ENCODE measurements at regions not wholly inside any gene's neighbourhood (a gene's known extent, or its start where the extent isn't known, plus 50 kb on each side); places are given as distances from the start of the nearest gene placed in this dataset.
A peak's percentile ranks its signal among the peaks of the same experiment; 100 is the strongest.
"Not testable (repeated sequence)": the region's sequence is repeated elsewhere in the genome, so short reads cannot be mapped to it uniquely, and the experiment has no call there.

DNA sequence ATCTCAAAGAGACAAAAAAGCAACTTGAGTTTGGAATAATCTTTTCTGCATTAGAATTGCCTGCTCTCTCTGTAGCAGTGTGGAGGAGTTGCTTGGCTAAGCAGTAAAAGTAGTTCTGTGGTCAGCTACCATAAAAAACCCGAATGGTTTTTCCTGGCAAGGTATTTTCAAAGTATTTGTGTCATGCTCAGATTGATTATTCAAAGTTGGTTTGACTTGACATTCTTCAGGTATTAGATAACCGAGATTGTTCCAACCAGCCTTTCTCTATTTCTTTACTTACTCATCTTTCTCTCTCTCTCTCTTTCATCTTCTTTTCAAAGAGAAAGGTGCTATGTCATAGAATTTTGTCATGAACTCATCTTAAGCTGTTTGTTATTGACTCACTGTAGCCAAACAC lies 404.9 kb downstream of the CPS1 start:
- no peak for DNase-seq (ENCODE audit: low spot score)

DNA sequence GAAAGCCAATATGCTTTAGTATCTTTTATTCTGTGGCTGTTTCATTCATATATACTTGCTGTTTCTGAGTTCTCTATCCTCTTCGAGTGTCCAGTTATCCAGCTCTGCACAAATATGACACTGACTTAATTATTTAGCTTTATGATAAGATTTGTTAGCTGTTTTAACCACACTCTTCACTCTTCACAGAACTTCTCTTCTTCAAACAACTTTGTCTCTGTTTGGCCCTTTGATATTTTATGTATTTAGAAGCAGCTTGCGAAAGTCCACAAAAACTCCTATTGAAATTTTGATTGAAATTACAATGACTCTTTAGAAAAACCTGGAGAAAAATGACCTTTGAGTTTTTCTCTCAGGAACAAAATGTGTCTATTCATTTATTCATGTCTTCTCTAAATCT lies 407.0 kb downstream of the CPS1 start:
- DNase-seq (ENCODE audit: low spot score) = no peak

DNA sequence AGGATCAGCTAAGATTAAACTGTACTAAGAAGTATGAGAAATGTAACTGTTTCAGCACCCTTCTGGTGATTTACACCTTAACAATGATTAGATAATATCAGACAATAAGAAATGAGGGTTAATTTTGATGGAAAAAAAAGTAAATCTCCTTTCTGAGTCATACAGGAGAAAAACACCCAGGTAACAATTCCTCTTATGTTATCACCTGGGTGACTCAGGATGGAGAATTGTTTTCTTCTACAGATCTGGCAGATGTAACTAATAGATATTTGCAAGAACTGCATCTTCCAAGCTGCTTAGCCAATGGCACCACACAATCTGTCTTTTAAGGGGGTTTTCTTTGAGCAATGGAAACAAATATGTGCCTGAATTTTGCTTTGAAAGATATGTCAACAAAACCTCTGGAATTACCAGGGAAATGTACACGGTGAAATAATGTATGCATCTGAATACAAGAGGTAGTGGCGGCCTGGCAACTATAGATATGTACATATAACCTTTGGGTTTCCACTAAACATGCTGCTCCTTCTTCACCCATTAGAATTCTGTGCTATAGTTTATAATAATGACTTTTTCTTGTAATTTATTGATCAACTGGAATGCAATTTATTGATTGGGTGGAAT lies 407.9 kb downstream of the CPS1 start:
- no peak for DNase-seq (ENCODE audit: low spot score)

- no peak for DNase-seq (ENCODE audit: low spot score)
These were observed 409.1 kb downstream of the CPS1 start for GRCh38 chr2:210965472-210965871.

GRCh38 chr2:210966330-210966729 lies 409.9 kb downstream of the CPS1 start:
- no peak for DNase-seq (ENCODE audit: low spot score)

- no peak for DNase-seq (ENCODE audit: low spot score)
These were observed 415.0 kb downstream of the CPS1 start for GRCh38 chr2:210971431-210971830.

DNA sequence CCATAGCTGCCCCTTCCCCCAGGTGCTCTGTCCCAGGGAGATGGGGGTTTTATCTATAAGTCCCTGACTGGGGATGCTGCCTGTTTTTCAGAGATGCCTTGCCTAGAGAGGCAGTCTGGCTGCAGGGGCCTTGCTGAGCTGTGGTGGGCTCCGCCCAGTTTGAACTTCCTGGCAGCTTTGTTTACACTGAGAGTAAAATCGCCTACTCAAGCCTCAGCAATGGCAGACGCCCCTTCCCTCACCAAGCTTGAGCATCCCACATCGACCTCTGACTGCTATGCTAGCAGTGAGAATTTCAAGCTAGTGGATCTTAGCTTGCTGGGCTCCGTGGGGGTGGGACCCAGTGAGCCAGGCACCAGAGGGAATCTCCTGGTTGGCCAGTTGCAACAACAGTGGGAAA lies 430.4 kb downstream of the CPS1 start:
- not testable (repeated sequence) for DNase-seq (ENCODE audit: low spot score)

DNA sequence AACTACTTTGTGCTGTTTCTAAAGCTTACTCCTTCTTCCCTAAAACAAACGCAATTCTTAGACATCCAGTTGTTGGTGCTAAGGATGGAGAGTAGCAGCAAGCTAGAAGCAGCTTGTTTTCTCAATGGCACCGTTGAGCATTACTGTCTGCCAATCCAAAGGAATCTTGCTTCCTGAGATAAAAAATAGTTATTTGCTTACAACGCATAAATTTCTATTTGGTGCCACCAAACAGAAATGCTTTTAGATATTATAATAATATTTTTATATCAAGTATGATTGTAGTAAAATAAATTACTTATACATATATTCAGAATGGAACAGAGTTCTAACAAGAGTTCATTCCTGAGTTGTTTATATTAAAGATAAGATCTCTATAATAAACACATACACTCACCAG lies 434.7 kb downstream of the CPS1 start:
- DNase-seq (ENCODE audit: low spot score) = no peak

DNA sequence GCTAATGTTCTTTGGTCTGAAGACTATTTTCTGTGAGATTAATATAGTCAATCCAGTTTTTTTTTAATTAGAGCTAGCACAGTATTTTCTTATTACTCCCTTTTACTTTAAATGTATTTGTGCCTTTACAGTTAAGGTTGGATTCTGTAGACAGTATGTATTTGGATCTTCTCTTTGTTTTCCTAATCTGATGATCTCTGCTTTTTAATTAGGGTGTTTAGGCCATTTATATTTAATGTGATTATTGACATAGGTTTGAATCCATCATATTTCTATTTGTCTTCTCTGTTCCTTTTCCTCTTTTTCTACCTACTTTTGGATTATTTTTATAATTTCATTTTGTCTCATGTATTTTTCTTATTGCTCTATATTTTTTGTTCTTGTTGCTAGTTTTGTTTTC lies 437.7 kb downstream of the CPS1 start:
- no peak for DNase-seq (ENCODE audit: low spot score)

- DNase-seq (ENCODE audit: low spot score) = no peak
These were observed 441.0 kb downstream of the CPS1 start for GRCh38 chr2:210997373-210997772.

GRCh38 chr2:210998334-210998733 lies 441.9 kb downstream of the CPS1 start:
- DNase-seq (ENCODE audit: low spot score) = no peak

GRCh38 chr2:211014376-211014775 lies 458.0 kb downstream of the CPS1 start:
- no peak for DNase-seq (ENCODE audit: low spot score)

DNA sequence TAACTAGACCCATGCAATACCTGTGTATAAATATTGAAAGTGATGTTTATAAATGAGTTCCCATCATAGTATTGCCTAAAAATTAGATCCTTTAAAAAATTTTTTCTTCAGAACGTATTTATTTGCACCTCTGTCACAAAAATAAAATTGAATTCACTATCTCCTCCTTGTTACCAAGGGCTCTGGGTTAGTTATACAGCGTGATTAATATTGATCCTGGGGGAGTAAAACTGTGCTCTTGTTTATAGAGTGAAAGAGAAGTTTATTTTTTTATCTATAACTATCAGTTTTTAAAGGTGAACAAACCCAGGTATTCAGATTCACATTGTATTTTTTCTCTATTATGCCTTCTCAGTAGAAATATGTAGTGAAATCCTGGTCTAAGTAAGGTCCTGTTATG lies 458.5 kb downstream of the CPS1 start:
- no peak for DNase-seq (ENCODE audit: low spot score)

DNA sequence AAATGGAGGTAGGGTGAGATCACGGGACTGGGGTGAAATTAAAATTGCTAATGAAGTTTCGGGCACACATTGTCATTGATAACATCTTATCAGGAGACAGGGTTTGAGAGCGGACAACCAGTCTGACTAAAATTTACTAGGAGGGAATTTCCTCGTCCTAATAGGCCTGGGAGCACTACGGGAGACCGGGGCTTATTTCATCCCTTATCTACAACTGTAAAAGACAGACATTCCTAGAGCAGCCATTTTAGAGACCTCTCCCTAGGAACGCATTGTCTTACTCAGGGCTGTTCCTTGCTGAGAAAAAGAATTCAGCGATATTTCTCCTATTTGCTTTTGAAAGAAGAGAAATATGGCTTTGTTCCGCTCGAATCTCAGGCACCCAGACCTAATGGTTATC lies 468.7 kb downstream of the CPS1 start:
- not testable (repeated sequence) for DNase-seq (ENCODE audit: low spot score)

DNA sequence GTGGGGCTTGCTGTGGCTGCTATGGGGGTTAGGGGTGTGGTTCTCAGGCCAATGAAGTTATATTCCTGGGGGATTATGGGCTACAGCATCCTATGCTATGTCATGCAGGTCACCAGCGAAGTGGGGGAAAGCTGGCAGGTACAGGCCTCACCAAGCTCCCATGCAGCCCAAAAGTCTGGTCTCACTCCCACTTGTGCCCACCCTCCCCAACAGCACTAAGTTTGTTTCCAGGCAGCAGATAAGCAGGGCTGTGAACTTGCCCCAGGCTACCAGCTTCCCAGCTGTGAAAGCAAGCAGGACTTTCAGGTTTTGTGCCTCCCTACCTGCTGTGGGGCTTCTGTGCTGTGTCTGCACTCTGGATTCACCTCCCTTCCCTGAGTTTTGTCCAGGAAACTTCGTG lies 469.7 kb downstream of the CPS1 start:
- no peak for DNase-seq (ENCODE audit: low spot score)

DNA sequence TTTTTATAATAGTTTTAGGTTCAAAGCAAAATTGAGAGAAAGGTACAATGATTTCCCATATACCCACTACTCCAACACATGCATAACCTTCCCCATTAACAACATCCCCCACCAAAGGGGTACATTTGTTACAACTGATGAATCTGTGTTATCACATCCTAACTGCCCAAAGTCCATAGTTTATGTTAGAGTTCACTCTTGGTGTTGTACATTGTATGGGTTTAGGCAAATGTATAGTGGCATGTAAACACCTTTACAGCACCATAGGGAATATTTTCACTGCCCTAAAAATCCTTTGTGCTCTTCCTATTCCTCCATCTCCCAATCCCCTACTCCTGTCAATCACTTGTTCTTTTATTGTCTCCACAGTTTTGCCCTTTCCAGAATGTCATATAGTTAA lies 471.6 kb downstream of the CPS1 start:
- no peak for DNase-seq (ENCODE audit: low spot score)

- peak; percentile 40 for DNase-seq (ENCODE audit: low spot score)
These were observed 477.4 kb downstream of the CPS1 start for GRCh38 chr2:211033765-211034164.

DNA sequence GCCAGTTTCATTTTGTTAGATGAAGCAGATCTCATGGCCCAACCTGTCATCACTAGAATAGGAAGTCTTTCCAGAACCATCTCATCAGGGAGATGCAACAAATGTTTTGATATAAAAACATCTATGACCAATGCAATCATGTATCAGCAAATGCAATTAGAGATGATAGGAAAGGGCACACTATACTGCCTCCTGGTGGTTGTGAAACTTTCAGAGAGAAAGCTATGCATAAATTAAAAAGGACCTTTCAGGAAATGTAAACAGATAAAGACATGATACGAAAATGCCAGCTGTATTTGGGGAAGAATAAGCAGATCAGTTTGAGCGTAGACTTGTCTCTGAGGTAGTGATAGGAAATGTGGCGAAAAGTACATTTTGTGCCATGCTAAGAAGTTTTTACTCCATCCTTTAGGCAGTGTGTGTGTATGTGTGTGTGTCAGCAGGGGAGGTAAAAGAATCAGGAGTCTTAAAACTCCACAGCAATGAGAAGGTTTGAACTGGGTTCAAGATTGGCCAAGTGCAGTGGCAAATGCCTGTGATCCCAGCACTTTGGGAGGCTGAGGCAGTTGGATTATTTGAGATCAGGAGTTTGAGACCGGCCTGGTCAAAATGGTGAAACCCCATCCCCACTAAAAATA lies 479.3 kb downstream of the CPS1 start:
- DNase-seq (ENCODE audit: low spot score) = no peak

- no peak for DNase-seq (ENCODE audit: low spot score)
These were observed 488.6 kb downstream of the CPS1 start for GRCh38 chr2:211045025-211045424.

- DNase-seq (ENCODE audit: low spot score) = no peak
These were observed 493.1 kb downstream of the CPS1 start for GRCh38 chr2:211049321-211050018.

- DNase-seq (ENCODE audit: low spot score) = peak; percentile 15
These were observed 499.0 kb downstream of the CPS1 start for GRCh38 chr2:211055438-211055837.

GRCh38 chr2:211061612-211062296 lies 505.4 kb downstream of the CPS1 start:
- no peak for DNase-seq (ENCODE audit: low spot score)

DNA sequence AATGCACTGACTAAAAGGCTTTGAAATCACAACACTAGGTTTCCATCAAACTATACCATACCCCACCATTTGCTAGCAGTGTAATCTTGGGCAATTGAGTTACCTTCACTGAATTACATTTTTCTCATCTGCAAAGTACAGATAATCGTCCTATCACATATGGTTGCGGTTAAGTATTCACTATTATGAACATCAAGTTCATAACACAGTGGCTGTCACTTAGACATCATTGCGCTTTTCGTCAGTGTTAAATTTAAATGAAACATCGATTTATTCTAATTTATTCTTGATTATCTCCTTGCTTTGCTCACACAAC lies 505.9 kb downstream of the CPS1 start:
- DNase-seq (ENCODE audit: low spot score) = no peak

All from D341Med (cell line).